Activated B cell treated with CpG ODN at 0.5 μM for 24 hours (primary cell): ENCODE measurements at regions not wholly inside any gene's neighbourhood (a gene's known extent, or its start where the extent isn't known, plus 50 kb on each side); places are given as distances from the start of the nearest gene placed in this dataset.

Experiments used
- ATAC-seq: fragments of 200-7000 bp; cut with Tn5 transposase; one replicate; pipeline ENCODE4 v1.10.0; 2021; ENCODE audit warnings: low read depth, mild to moderate bottlenecking, moderate library complexity
- CTCF ChIA-PET: fragments of 350-600 bp; sonication (Branson Sonifier 250); formaldehyde crosslinking; loops from one replicate; lab custom pipeline; 2021; ENCODE audit warnings: antibody characterized with exemption; lab: Charles Lee
- POLR2A ChIA-PET: fragments of 350-600 bp; sonication (Branson Sonifier 250); formaldehyde crosslinking; loops from one replicate; lab custom pipeline; 2021; ENCODE audit warnings: antibody characterized with exemption; lab: Charles Lee
- DNase-seq: peaks from one replicate; pipeline ENCODE4 v3.0.0; 2022
- H3K27ac Mint-ChIP-seq: one replicate; pipeline ENCODE4 v1.8.0; 2020; ENCODE audit warnings: mixed read lengths
- H3K27me3 Mint-ChIP-seq: one replicate; pipeline ENCODE4 v1.8.0; 2021; ENCODE audit warnings: mixed read lengths
- H3K36me3 Mint-ChIP-seq: one replicate; pipeline ENCODE4 v1.8.0; 2021; ENCODE audit warnings: low read depth, mixed read lengths
- H3K4me1 Mint-ChIP-seq: one replicate; pipeline ENCODE4 v1.8.0; 2021; ENCODE audit warnings: mixed read lengths
- H3K4me3 Mint-ChIP-seq: one replicate; pipeline ENCODE4 v1.8.0; 2020; ENCODE audit warnings: mild to moderate bottlenecking, mixed read lengths
- H3K9me3 Mint-ChIP-seq: one replicate; pipeline ENCODE4 v1.8.0; 2020; ENCODE audit warnings: mixed read lengths
- intact Hi-C: fragments of 100-400 bp; cut with micrococcal nuclease; formaldehyde crosslinking; loops from one replicate; pipeline ENCODE4 v1.15.1; 2024
- TF ChIP-seq, protein P1 (sequence below): fragments of 200-600 bp; IDR thresholded peaks from one replicate; pipeline ENCODE4 v1.8.0; 2022; ENCODE audit warnings: antibody characterized with exemption, mild to moderate bottlenecking

DNA sequence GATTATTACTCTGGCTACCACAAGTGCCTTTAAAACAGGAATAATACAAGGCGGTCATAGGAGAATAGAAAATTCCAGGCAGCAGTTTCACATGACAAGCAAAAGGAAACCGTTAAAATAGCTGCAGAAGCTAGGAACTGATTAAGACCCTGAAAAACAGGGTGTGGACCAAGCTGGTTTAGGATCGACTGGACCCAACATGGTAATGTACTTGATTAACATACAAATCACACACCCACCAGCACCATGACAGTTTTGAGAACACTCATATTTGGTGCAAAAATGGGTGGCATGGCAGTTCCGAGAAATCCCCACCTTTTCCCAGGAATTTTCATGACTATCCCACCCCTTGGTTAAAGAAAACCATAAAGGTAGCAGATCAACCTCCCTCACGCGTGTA, 51.9 kb upstream of the TMEM163 start:
- no peak overlapping the region for H3K4me3 Mint-ChIP-seq
- H3K27me3 Mint-ChIP-seq = no peaks in the 10 kb centered on the region
- CTCF ChIA-PET = no interaction called here

DNA sequence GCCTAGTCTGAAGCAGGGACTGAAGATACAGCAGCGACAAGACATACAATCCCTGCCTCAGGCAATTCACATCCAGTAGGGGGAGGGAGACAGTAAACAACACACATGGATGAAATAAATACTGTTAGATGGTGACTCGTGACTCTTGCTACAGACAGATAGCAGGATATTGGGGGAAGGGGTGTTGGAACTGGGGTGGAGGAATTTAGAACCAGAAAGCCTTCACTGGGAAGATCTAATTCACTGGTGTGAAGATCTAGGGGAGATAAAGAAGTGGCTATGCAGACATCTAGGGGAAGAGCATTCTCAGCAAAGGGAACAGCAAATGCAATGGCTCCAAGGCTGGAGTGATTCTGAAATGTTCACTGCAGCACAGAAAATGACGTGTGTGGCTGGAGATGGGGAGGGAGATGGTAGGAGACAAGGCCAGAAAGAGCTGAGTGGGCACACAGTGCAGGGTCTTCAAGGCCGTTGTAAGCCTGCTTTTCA, 52.6 kb upstream of the TMEM163 start:
- ChIA-PET CTCF (no interaction called here), POLR2A (no interaction called here)
- Mint-ChIP-seq H3K4me3 (no peak overlapping the region), H3K36me3 (no peaks in the 10 kb centered on the region), H3K9me3 (no peaks in the 10 kb centered on the region), H3K27me3 (no peaks in the 10 kb centered on the region), H3K4me1 (no peaks in the 10 kb centered on the region), H3K27ac (no peak overlapping the region)
- no peak for ATAC-seq
- TF ChIP-seq, protein P1, sequence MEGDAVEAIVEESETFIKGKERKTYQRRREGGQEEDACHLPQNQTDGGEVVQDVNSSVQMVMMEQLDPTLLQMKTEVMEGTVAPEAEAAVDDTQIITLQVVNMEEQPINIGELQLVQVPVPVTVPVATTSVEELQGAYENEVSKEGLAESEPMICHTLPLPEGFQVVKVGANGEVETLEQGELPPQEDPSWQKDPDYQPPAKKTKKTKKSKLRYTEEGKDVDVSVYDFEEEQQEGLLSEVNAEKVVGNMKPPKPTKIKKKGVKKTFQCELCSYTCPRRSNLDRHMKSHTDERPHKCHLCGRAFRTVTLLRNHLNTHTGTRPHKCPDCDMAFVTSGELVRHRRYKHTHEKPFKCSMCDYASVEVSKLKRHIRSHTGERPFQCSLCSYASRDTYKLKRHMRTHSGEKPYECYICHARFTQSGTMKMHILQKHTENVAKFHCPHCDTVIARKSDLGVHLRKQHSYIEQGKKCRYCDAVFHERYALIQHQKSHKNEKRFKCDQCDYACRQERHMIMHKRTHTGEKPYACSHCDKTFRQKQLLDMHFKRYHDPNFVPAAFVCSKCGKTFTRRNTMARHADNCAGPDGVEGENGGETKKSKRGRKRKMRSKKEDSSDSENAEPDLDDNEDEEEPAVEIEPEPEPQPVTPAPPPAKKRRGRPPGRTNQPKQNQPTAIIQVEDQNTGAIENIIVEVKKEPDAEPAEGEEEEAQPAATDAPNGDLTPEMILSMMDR = no peak
- intact Hi-C loops = loop anchor here (10.0 kb wide), 1 partner anchor 187 kb away; no protein-coding TSS in a partner anchor
- no peak for DNase-seq

More for the DNA sequence above, 51.9 kb upstream of the TMEM163 start:
- Mint-ChIP-seq H3K36me3 (no peaks in the 10 kb centered on the region), H3K4me1 (no peaks in the 10 kb centered on the region), H3K27ac (no peak overlapping the region), H3K9me3 (no peaks in the 10 kb centered on the region)
- intact Hi-C loops = loop anchor here (10.0 kb wide), 1 partner anchor 186 kb away; no protein-coding TSS in a partner anchor
- DNase-seq (no peak), ATAC-seq (no peak)
- POLR2A ChIA-PET = no interaction called here
- TF ChIP-seq, protein P1 = no peak

DNA sequence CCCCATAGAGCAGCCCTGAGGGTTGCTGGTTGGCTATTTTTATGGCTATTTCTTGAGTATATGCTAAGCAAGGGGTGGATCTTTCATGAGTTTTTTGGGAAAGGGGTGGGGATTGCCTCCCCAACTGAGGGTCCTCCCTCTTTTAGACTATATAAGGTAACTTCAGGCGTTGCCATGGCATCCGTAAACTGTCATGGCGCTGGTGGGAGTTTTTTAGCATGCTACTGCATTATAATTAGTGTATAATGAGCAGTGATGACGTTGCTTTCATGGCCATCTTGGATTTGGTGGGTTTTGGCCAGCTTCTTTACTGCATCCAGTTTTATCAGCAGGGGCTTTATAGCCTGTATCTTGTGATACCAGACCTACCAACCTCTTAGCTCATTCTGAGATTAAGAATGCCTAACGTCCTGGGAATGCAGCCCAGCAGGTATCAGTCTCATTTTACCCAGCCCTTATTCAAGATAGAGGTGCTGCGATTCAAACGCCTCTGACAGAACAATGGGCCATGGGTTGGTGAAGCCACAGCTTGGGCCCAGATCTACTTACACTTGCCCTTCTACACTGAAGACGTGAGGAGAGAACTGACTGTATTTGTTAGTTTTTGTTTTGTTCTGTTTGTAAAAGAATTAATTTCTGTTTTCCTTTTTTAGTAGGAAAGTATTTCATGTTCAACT, 53.8 kb upstream of the TMEM163 start:
- H3K27ac Mint-ChIP-seq = no peak overlapping the region
- intact Hi-C loops = loop anchor here (10.0 kb wide), 1 partner anchor 188 kb away; no protein-coding TSS in a partner anchor
- ATAC-seq (no peak), DNase-seq (no peak)
- CTCF ChIA-PET = interaction anchor here (1.0 kb wide), 1 partner anchor 321 kb away, joined by 3 read pairs; no protein-coding TSS in a partner anchor
- POLR2A ChIA-PET = no interaction called here
- no peak overlapping the region for H3K4me3 Mint-ChIP-seq
- TF ChIP-seq, protein P1 = no peak
- no peaks in the 10 kb centered on the region for H3K4me1 Mint-ChIP-seq
- no peaks in the 10 kb centered on the region for H3K9me3 Mint-ChIP-seq
- no peaks in the 10 kb centered on the region for H3K36me3 Mint-ChIP-seq
- H3K27me3 Mint-ChIP-seq = no peaks in the 10 kb centered on the region

DNA sequence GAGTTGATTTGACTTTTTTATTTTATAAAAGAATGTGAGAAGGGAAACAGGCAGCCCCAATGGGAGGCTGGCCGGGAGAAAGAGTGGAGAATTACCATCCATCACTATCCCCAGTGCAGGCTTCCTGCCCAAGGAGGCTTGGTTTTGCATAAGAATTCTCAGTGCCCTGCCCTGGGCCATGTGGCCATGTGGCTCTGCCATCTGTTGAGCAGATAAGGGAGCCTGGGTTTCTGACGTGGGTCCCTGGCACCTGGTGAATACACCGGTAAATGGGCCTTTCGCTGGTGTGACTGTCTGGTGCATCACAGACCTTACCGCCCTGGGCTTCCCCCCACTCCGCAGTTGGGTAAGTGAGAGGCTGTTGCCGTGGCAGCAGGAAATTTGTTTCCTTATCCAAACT, 54.5 kb upstream of the TMEM163 start:
- DNase-seq (no peak), ATAC-seq (no peak)
- H3K27ac Mint-ChIP-seq = no peak overlapping the region
- H3K4me3 Mint-ChIP-seq = no peak overlapping the region
- no peaks in the 10 kb centered on the region for H3K36me3 Mint-ChIP-seq
- peaks cover 4% of the 10 kb centered on the region for H3K4me1 Mint-ChIP-seq
- TF ChIP-seq, protein P1 = no peak
- CTCF ChIA-PET = no interaction called here
- intact Hi-C loops = loop anchor here (10.0 kb wide), 1 partner anchor 189 kb away; no protein-coding TSS in a partner anchor
- POLR2A ChIA-PET = no interaction called here
- H3K9me3 Mint-ChIP-seq = no peaks in the 10 kb centered on the region
- H3K27me3 Mint-ChIP-seq = no peaks in the 10 kb centered on the region
